Sigmoid colon (tissue), 4 donors: ENCODE measurements at regions not wholly inside any gene's neighbourhood (a gene's known extent, or its start where the extent isn't known, plus 50 kb on each side); places are given as distances from the start of the nearest gene placed in this dataset.

Experiments used
- POLR2A ChIP-seq, 2 donors: fragments of 450-650 bp; IDR thresholded peaks; one replicate each; pipeline ENCODE4 v1.6.1; 2016; ENCODE audit warnings: antibody characterized with exemption in 2 of 2, mild to moderate bottlenecking in 2 of 2, moderate library complexity in 2 of 2
- POLR2AphosphoS5 ChIP-seq, 4 donors: sonication (generic); formaldehyde crosslinking; IDR thresholded peaks; one replicate each; pipeline ENCODE4 v1.6.1; 2017; ENCODE audit warnings: antibody characterized with exemption in 4 of 4
- TF ChIP-seq, protein P1 (sequence below), 4 experiments: fragments of 450-650 bp in 3 of 4; fragments of 200-600 bp in 1 of 4; IDR thresholded peaks; one replicate each; pipeline ENCODE4 v1.5.1; 2016 to 2019; ENCODE audit warnings: antibody characterized with exemption in 4 of 4, mild to moderate bottlenecking in 3 of 4, moderate library complexity in 2 of 4

DNA sequence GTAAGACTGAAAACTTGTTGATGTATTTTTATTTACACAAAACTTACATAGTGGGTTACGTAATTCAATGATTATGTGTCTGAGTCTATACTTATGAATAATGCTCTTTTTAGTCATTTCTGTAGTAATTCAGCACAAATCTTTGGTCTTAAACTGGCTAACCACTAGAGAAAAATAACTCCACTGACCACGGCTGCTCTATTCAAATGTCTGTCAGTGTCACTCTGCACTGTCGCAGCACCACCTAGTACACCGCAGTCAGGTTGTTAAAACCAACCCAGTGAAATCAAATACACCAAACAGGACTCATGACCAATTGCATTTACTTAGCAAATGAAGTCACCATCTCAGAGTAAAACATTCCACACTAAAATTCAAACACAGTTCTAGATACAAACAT lies 93.5 kb upstream of the CCDC28A start:
- TF ChIP-seq, protein P1, sequence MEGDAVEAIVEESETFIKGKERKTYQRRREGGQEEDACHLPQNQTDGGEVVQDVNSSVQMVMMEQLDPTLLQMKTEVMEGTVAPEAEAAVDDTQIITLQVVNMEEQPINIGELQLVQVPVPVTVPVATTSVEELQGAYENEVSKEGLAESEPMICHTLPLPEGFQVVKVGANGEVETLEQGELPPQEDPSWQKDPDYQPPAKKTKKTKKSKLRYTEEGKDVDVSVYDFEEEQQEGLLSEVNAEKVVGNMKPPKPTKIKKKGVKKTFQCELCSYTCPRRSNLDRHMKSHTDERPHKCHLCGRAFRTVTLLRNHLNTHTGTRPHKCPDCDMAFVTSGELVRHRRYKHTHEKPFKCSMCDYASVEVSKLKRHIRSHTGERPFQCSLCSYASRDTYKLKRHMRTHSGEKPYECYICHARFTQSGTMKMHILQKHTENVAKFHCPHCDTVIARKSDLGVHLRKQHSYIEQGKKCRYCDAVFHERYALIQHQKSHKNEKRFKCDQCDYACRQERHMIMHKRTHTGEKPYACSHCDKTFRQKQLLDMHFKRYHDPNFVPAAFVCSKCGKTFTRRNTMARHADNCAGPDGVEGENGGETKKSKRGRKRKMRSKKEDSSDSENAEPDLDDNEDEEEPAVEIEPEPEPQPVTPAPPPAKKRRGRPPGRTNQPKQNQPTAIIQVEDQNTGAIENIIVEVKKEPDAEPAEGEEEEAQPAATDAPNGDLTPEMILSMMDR (IDR thresholded peaks at IDR 0.05), result no peak
- TF ChIP-seq POLR2A (IDR thresholded peaks at IDR 0.05), result no peak
- TF ChIP-seq POLR2AphosphoS5 (IDR thresholded peaks at IDR 0.05), result no peak
